ENCODE measurements at regions not wholly inside any gene's neighbourhood (a gene's known extent, or its start where the extent isn't known, plus 50 kb on each side); places are given as distances from the start of the nearest gene placed in this dataset.

GRCh38 chr2:34836361-34836760, 1237.3 kb upstream of the FAM98A start:
- DNase-seq (ENCODE audit: low spot score): no peak
- POLR2A ChIA-PET: no interaction called here
- Histone ChIP-seq H2AFZ (ENCODE audit: low read length) (no peak overlapping the region), H3K4me1 (ENCODE audit: insufficient read depth, low read length, poor library complexity, severe bottlenecking) (no peaks in the 10 kb centered on the region), H3K4me2 (ENCODE audit: low read length) (no peak overlapping the region), H3K79me2 (ENCODE audit: insufficient read depth, low read depth, low read length) (no peaks in the 10 kb centered on the region), H3K9me2 (ENCODE audit: insufficient read depth, low read length) (no peaks in the 10 kb centered on the region), H4K20me1 (ENCODE audit: insufficient read depth, low read length) (no peaks in the 10 kb centered on the region), H3K4me3 (ENCODE audit: low read depth, low read length, poor library complexity, severe bottlenecking) (no peak overlapping the region), H3K27ac (ENCODE audit: low read depth, low read length, poor library complexity, severe bottlenecking) (no peak overlapping the region), H3K36me3 (ENCODE audit: insufficient read depth, low read length) (no peaks in the 10 kb centered on the region), H3K9me3 (ENCODE audit: low read length) (no peaks in the 10 kb centered on the region)
- CTCF ChIA-PET (ENCODE audit: unreplicated experiment): no interaction called here
- intact Hi-C loops (cut with micrococcal nuclease; ENCODE audit: unreplicated experiment): no loop called here
- TF ChIP-seq CTCF (conservative IDR thresholded peaks at IDR 0.05; ENCODE audit: low read length): no peak
- no peak for TF ChIP-seq EZH2phosphoT487 (IDR thresholded peaks at IDR 0.05; ENCODE audit: borderline replicate concordance, low read depth, low read length)
- no TSS peak for BruUV-seq (replicated peaks)

- ChIA-PET POLR2A (no interaction called here), CTCF (ENCODE audit: unreplicated experiment) (no interaction called here)
- H3K4me1 ChIP-seq (ENCODE audit: insufficient read depth, low read length, poor library complexity, severe bottlenecking): no peaks in the 10 kb centered on the region
- H3K9me2 ChIP-seq (ENCODE audit: insufficient read depth, low read length): no peaks in the 10 kb centered on the region
- no peak for DNase-seq (ENCODE audit: low spot score)
- no TSS peak for BruUV-seq (replicated peaks)
- H3K9me3 ChIP-seq (ENCODE audit: low read length): no peaks in the 10 kb centered on the region
- no peaks in the 10 kb centered on the region for H3K79me2 ChIP-seq (ENCODE audit: insufficient read depth, low read depth, low read length)
- no peaks in the 10 kb centered on the region for H4K20me1 ChIP-seq (ENCODE audit: insufficient read depth, low read length)
- no peak overlapping the region for H3K27ac ChIP-seq (ENCODE audit: low read depth, low read length, poor library complexity, severe bottlenecking)
- no peaks in the 10 kb centered on the region for H3K36me3 ChIP-seq (ENCODE audit: insufficient read depth, low read length)
- TF ChIP-seq CTCF (conservative IDR thresholded peaks at IDR 0.05; ENCODE audit: low read length) (no peak), EZH2phosphoT487 (IDR thresholded peaks at IDR 0.05; ENCODE audit: borderline replicate concordance, low read depth, low read length) (no peak)
- H3K4me2 ChIP-seq (ENCODE audit: low read length): no peak overlapping the region
- intact Hi-C loops (cut with micrococcal nuclease; ENCODE audit: unreplicated experiment): no loop called here
- H3K4me3 ChIP-seq (ENCODE audit: low read depth, low read length, poor library complexity, severe bottlenecking): no peak overlapping the region
- H2AFZ ChIP-seq (ENCODE audit: low read length): no peak overlapping the region
These were observed 1232.0 kb upstream of the FAM98A start for GRCh38 chr2:34831096-34831495.

- DNase-seq (ENCODE audit: low spot score): no peak
- BruUV-seq (replicated peaks): no TSS peak
- ChIA-PET CTCF (ENCODE audit: unreplicated experiment) (no interaction called here), POLR2A (no interaction called here)
- H3K27ac ChIP-seq (ENCODE audit: low read depth, low read length, poor library complexity, severe bottlenecking): no peak overlapping the region
- no peaks in the 10 kb centered on the region for H3K79me2 ChIP-seq (ENCODE audit: insufficient read depth, low read depth, low read length)
- H3K4me2 ChIP-seq (ENCODE audit: low read length): no peak overlapping the region
- H3K4me1 ChIP-seq (ENCODE audit: insufficient read depth, low read length, poor library complexity, severe bottlenecking): no peaks in the 10 kb centered on the region
- no peak overlapping the region for H3K4me3 ChIP-seq (ENCODE audit: low read depth, low read length, poor library complexity, severe bottlenecking)
- H2AFZ ChIP-seq (ENCODE audit: low read length): no peak overlapping the region
- no peak for TF ChIP-seq CTCF (conservative IDR thresholded peaks at IDR 0.05; ENCODE audit: low read length)
- no peak for TF ChIP-seq EZH2phosphoT487 (IDR thresholded peaks at IDR 0.05; ENCODE audit: borderline replicate concordance, low read depth, low read length)
- H3K9me2 ChIP-seq (ENCODE audit: insufficient read depth, low read length): no peaks in the 10 kb centered on the region
- intact Hi-C loops (cut with micrococcal nuclease; ENCODE audit: unreplicated experiment): no loop called here
- no peaks in the 10 kb centered on the region for H3K36me3 ChIP-seq (ENCODE audit: insufficient read depth, low read length)
- H4K20me1 ChIP-seq (ENCODE audit: insufficient read depth, low read length): no peaks in the 10 kb centered on the region
- H3K9me3 ChIP-seq (ENCODE audit: low read length): no peaks in the 10 kb centered on the region
These were observed 1229.4 kb upstream of the FAM98A start for GRCh38 chr2:34828481-34828880.

Data from OCI-LY7 (cell line).